Keratinocyte (primary cell): ENCODE measurements at regions not wholly inside any gene's neighbourhood (a gene's known extent, or its start where the extent isn't known, plus 50 kb on each side); places are given as distances from the start of the nearest gene placed in this dataset.

Source experiments
- DNase-seq: peaks from one replicate; pipeline ENCODE4 v3.0.0-alpha.2; 2011; ENCODE audit warnings: low read depth, missing footprints, low spot score
- FAIRE-seq: peaks from 2 replicates; lab custom pipeline; 2011; peaks lifted over from hg19 to GRCh38; lab: Jason Lieb, UNC
- H2AFZ ChIP-seq: 2 replicates; pipeline ENCODE4 v1.6.0; 2012; ENCODE audit warnings: low read length, control low read depth, inconsistent platforms; ENCODE audit not compliant: control insufficient read depth
- H3K27ac ChIP-seq: 2 replicates; pipeline ENCODE4 v1.5.1; 2011; ENCODE audit warnings: low read length; ENCODE audit not compliant: control insufficient read depth, insufficient read depth
- H3K27me3 ChIP-seq: 3 replicates; pipeline ENCODE4 v1.6.0; 2011; ENCODE audit warnings: low read length; ENCODE audit not compliant: control insufficient read depth, insufficient read depth; ENCODE audit errors: extremely low read depth
- H3K36me3 ChIP-seq, 2 experiments: 2 replicates in 1 of 2; 3 replicates in 1 of 2; pipeline ENCODE4 v1.5.1; 2011; ENCODE audit warnings: low read length in 2 of 2, mild to moderate bottlenecking in 1 of 2; ENCODE audit not compliant: control insufficient read depth in 2 of 2, insufficient read depth in 2 of 2; ENCODE audit errors: extremely low read depth in 1 of 2
- H3K4me1 ChIP-seq: 3 replicates; pipeline ENCODE4 v1.5.1; 2011; ENCODE audit warnings: low read length; ENCODE audit not compliant: control insufficient read depth, insufficient read depth; ENCODE audit errors: extremely low read depth
- H3K4me2 ChIP-seq: 3 replicates; pipeline ENCODE4 v1.6.0; 2011; ENCODE audit warnings: low read depth, low read length; ENCODE audit not compliant: control insufficient read depth, insufficient read depth; ENCODE audit errors: extremely low read depth
- H3K4me3 ChIP-seq, 3 experiments: fragments of 200-600 bp in 1 of 3; sonication (generic) in 1 of 3; 2 replicates in 2 of 3; 3 replicates in 1 of 3; pipeline ENCODE4 v1.5.1; 2011 to 2016; ENCODE audit warnings: low read length in 3 of 3, mild to moderate bottlenecking in 3 of 3, control low read depth in 2 of 3, inconsistent platforms in 1 of 3, low read depth in 1 of 3, mixed read lengths in 1 of 3, mixed run types in 1 of 3, moderate library complexity in 1 of 3; ENCODE audit not compliant: control insufficient read depth in 2 of 3, insufficient read depth in 2 of 3; ENCODE audit errors: extremely low read depth in 1 of 3
- H3K79me2 ChIP-seq: 2 replicates; pipeline ENCODE4 v1.6.0; 2012; ENCODE audit warnings: low read length; ENCODE audit not compliant: control insufficient read depth, insufficient read depth
- H3K9ac ChIP-seq: 3 replicates; pipeline ENCODE4 v1.6.0; 2011; ENCODE audit warnings: low read length; ENCODE audit not compliant: control insufficient read depth, insufficient read depth; ENCODE audit errors: extremely low read depth
- H3K9me1 ChIP-seq: 3 replicates; pipeline ENCODE4 v1.6.0; 2011; ENCODE audit warnings: low read length; ENCODE audit not compliant: control insufficient read depth, insufficient read depth; ENCODE audit errors: extremely low read depth
- H3K9me3 ChIP-seq: 2 replicates; pipeline ENCODE4 v1.5.1; 2012; ENCODE audit warnings: low read depth, low read length; ENCODE audit not compliant: control insufficient read depth
- H4K20me1 ChIP-seq: 3 replicates; pipeline ENCODE4 v1.6.0; 2011; ENCODE audit warnings: low read length; ENCODE audit not compliant: control insufficient read depth, insufficient read depth; ENCODE audit errors: extremely low read depth
- CTCF ChIP-seq, 3 experiments: IDR thresholded peaks in 1 of 3; conservative IDR thresholded peaks in 1 of 3; optimal IDR thresholded peaks in 1 of 3; 2 replicates in 2 of 3; 3 replicates in 1 of 3; pipeline versions ENCODE3 to v1.5.1; 2011; ENCODE audit warnings: low read length in 3 of 3, mild to moderate bottlenecking in 3 of 3, moderate library complexity in 2 of 3, control low read depth in 1 of 3, inconsistent platforms in 1 of 3; ENCODE audit not compliant: insufficient read depth in 2 of 3; ENCODE audit errors: extremely low read depth in 1 of 3
- EZH2 ChIP-seq: IDR thresholded peaks from one replicate; pipeline ENCODE4 v1.6.1; 2012; ENCODE audit warnings: inconsistent platforms, mild to moderate bottlenecking, low read length, moderate library complexity
- dilution Hi-C: fragments of 300-500 bp; cut with MboI; formaldehyde crosslinking; loops from one replicate; pipeline ENCODE4 v1.7.0; 2020; ENCODE audit warnings: low sequenced_read_pairs; ENCODE audit not compliant: extremely low pct_ligation_motif_present

- DNase-seq (no peak), FAIRE-seq (no peak)
- no peak for TF ChIP-seq EZH2
- TF ChIP-seq CTCF (optimal IDR thresholded peaks at IDR 0.05 in 1 of 3, IDR thresholded peaks at IDR 0.05 in 1 of 3, conservative IDR thresholded peaks at IDR 0.05 in 1 of 3; ENCODE audit: extremely low read depth in 1 of 3, insufficient read depth in 2 of 3, low read length in 3 of 3), result no peak
- no peak overlapping the region for H3K9ac ChIP-seq
- dilution Hi-C loops, result no loop called here
- no peaks in the 10 kb centered on the region for H3K79me2 ChIP-seq
- no peaks in the 10 kb centered on the region for H3K9me3 ChIP-seq
- H3K4me1 ChIP-seq, result no peaks in the 10 kb centered on the region
- no peak overlapping the region for H2AFZ ChIP-seq
- no peak overlapping the region for H3K4me3 ChIP-seq
- no peak overlapping the region for H3K4me2 ChIP-seq
- H4K20me1 ChIP-seq, result no peaks in the 10 kb centered on the region
- no peaks in the 10 kb centered on the region for H3K36me3 ChIP-seq
- H3K27ac ChIP-seq, result no peak overlapping the region
- H3K9me1 ChIP-seq, result no peaks in the 10 kb centered on the region
- no peaks in the 10 kb centered on the region for H3K27me3 ChIP-seq
Observed at GRCh38 chr1:4549930-4550329, 104.5 kb upstream of the AJAP1 start.

- Histone ChIP-seq H3K4me2 (no peak overlapping the region), H4K20me1 (no peaks in the 10 kb centered on the region), H3K36me3 (no peaks in the 10 kb centered on the region), H3K9ac (no peak overlapping the region), H3K79me2 (no peaks in the 10 kb centered on the region), H3K9me3 (no peaks in the 10 kb centered on the region), H3K27ac (no peak overlapping the region), H2AFZ (no peak overlapping the region), H3K9me1 (no peaks in the 10 kb centered on the region), H3K4me1 (no peaks in the 10 kb centered on the region), H3K27me3 (no peaks in the 10 kb centered on the region), H3K4me3 (no peak overlapping the region)
- dilution Hi-C loops, result no loop called here
- FAIRE-seq, result no peak
- no peak for TF ChIP-seq EZH2
- TF ChIP-seq CTCF (optimal IDR thresholded peaks at IDR 0.05 in 1 of 3, IDR thresholded peaks at IDR 0.05 in 1 of 3, conservative IDR thresholded peaks at IDR 0.05 in 1 of 3; ENCODE audit: extremely low read depth in 1 of 3, insufficient read depth in 2 of 3, low read length in 3 of 3), result no peak
- DNase-seq, result no peak
Observed at GRCh38 chr1:4550941-4551340, 103.5 kb upstream of the AJAP1 start.
